OCI-LY1 (cell line): ENCODE measurements at regions not wholly inside any gene's neighbourhood (a gene's known extent, or its start where the extent isn't known, plus 50 kb on each side); places are given as distances from the start of the nearest gene placed in this dataset.

Source experiments
- CTCF ChIP-seq: fragments of 200-600 bp; sonication (generic), shearing (Covaris generic); IDR thresholded peaks from 2 replicates; pipeline ENCODE4 v1.5.1; 2017; ENCODE audit warnings: mild to moderate bottlenecking, antibody characterized with exemption, low read length, moderate library complexity, mixed read lengths
- EZH2 ChIP-seq: fragments of 200-600 bp; sonication (generic), shearing (Covaris generic); IDR thresholded peaks from 2 replicates; pipeline ENCODE4 v1.8.0; 2017; ENCODE audit warnings: borderline replicate concordance, mixed run types, mild to moderate bottlenecking, antibody characterized with exemption, low read length, moderate library complexity, mixed read lengths

DNA sequence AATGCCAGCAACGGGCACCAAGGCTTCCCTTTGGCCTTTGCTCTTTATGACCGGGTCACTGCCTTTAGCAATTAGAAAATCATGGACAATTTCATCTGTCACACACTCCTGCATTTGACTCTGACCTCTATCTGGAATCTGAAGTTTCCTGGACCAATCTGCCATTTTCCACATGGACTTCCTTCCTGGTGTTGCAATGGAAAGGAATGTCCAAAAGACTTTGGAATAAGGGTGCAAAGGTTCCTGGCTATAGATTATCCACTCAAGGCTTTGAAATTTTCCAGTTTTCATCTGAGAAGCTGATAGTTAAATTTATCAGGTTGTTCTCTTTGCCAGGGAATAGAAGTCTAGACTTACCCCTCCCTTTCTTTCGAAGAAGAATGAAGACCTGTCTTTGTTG is 523.1 kb upstream of the ZNF462 start:
- TF ChIP-seq CTCF (no peak), EZH2 (no peak)
